CD4-positive, alpha-beta T cell treated with Interleukin-21 for 1 hour (primary cell): ENCODE measurements at regions not wholly inside any gene's neighbourhood (a gene's known extent, or its start where the extent isn't known, plus 50 kb on each side); places are given as distances from the start of the nearest gene placed in this dataset.
"Not testable (repeated sequence)": the region's sequence is repeated elsewhere in the genome, so short reads cannot be mapped to it uniquely, and the experiment has no call there.

Source experiments
- DNase-seq: peaks from one replicate; pipeline ENCODE4 v3.0.0-alpha.2; 2020

- DNase-seq: no peak
Observed at GRCh38 chr5:92852219-92852618, 728.8 kb downstream of the NR2F1-AS1 start.

- DNase-seq: no peak
Observed at GRCh38 chr5:92850886-92851285, 730.1 kb downstream of the NR2F1-AS1 start.

- no peak for DNase-seq
Observed at GRCh38 chr5:92849756-92850155, 731.3 kb downstream of the NR2F1-AS1 start.

- no peak for DNase-seq
Observed at GRCh38 chr5:92841604-92842155, 739.3 kb downstream of the NR2F1-AS1 start.

GRCh38 chr5:92838253-92838652 lies 742.8 kb downstream of the NR2F1-AS1 start:
- no peak for DNase-seq

- DNase-seq: no peak
Observed at GRCh38 chr5:92836855-92837755, 743.9 kb downstream of the NR2F1-AS1 start.

- no peak for DNase-seq
Observed at GRCh38 chr5:92835712-92836111, 745.3 kb downstream of the NR2F1-AS1 start.

GRCh38 chr5:92823551-92823950 lies 757.5 kb downstream of the NR2F1-AS1 start:
- DNase-seq: not testable (repeated sequence)

- no peak for DNase-seq
Observed at GRCh38 chr5:92822183-92822582, 758.8 kb downstream of the NR2F1-AS1 start.

GRCh38 chr5:92809855-92810465 lies 771.1 kb downstream of the NR2F1-AS1 start:
- no peak for DNase-seq

GRCh38 chr5:92808474-92808873 lies 772.5 kb downstream of the NR2F1-AS1 start:
- no peak for DNase-seq

GRCh38 chr5:92807085-92807484 lies 773.9 kb downstream of the NR2F1-AS1 start:
- no peak for DNase-seq

- DNase-seq: no peak
Observed at GRCh38 chr5:92805446-92805845, 775.6 kb downstream of the NR2F1-AS1 start.

GRCh38 chr5:92801911-92802310 lies 779.1 kb downstream of the NR2F1-AS1 start:
- DNase-seq: no peak

- DNase-seq: no peak
Observed at GRCh38 chr5:92800365-92800764, 780.7 kb downstream of the NR2F1-AS1 start.

- no peak for DNase-seq
Observed at GRCh38 chr5:92795633-92796032, 785.4 kb downstream of the NR2F1-AS1 start.

- DNase-seq: no peak
Observed at GRCh38 chr5:92780057-92780456, 801.0 kb downstream of the NR2F1-AS1 start.

GRCh38 chr5:92779536-92779935 lies 801.5 kb downstream of the NR2F1-AS1 start:
- DNase-seq: no peak

- DNase-seq: no peak
Observed at GRCh38 chr5:92778261-92778660, 802.8 kb downstream of the NR2F1-AS1 start.

GRCh38 chr5:92777421-92777820 lies 803.6 kb downstream of the NR2F1-AS1 start:
- no peak for DNase-seq

GRCh38 chr5:92775711-92776615 lies 805.1 kb downstream of the NR2F1-AS1 start:
- DNase-seq: no peak

- DNase-seq: no peak
Observed at GRCh38 chr5:92769978-92770377, 811.0 kb downstream of the NR2F1-AS1 start.

- DNase-seq: no peak
Observed at GRCh38 chr5:92761585-92761984, 819.4 kb downstream of the NR2F1-AS1 start.
